Activated CD8-positive, alpha-beta T cell treated with anti-CD3 and anti-CD28 coated beads for 36 hours (primary cell): ENCODE measurements at regions not wholly inside any gene's neighbourhood (a gene's known extent, or its start where the extent isn't known, plus 50 kb on each side); places are given as distances from the start of the nearest gene placed in this dataset.

ENCODE experiments used
- ATAC-seq: fragments of 200-7000 bp; cut with Tn5 transposase; one replicate; pipeline ENCODE4 v1.10.0; 2021; ENCODE audit warnings: mild to moderate bottlenecking, moderate library complexity
- CTCF ChIA-PET: fragments of 350-600 bp; sonication (Branson Sonifier 250); formaldehyde crosslinking; loops from one replicate; lab custom pipeline; 2021; ENCODE audit warnings: antibody characterized with exemption; lab: Charles Lee
- POLR2A ChIA-PET: fragments of 350-600 bp; sonication (Branson Sonifier 250); formaldehyde crosslinking; loops from one replicate; lab custom pipeline; 2021; ENCODE audit warnings: antibody characterized with exemption; lab: Charles Lee
- DNase-seq: peaks from one replicate; pipeline ENCODE4 v3.0.0-alpha.2; 2020
- H3K27ac Mint-ChIP-seq: one replicate; pipeline ENCODE4 v1.8.0; 2021; ENCODE audit warnings: mild to moderate bottlenecking, mixed read lengths
- H3K27me3 Mint-ChIP-seq: one replicate; pipeline ENCODE4 v1.8.0; 2021; ENCODE audit warnings: mixed read lengths
- H3K36me3 Mint-ChIP-seq: one replicate; pipeline ENCODE4 v1.8.0; 2021; ENCODE audit warnings: low read depth, mixed read lengths
- H3K4me1 Mint-ChIP-seq: one replicate; pipeline ENCODE4 v1.8.0; 2021; ENCODE audit warnings: low read depth, mixed read lengths
- H3K4me3 Mint-ChIP-seq: one replicate; pipeline ENCODE4 v1.8.0; 2021; ENCODE audit warnings: mild to moderate bottlenecking, moderate library complexity, mixed read lengths
- H3K9me3 Mint-ChIP-seq: one replicate; pipeline ENCODE4 v1.8.0; 2021; ENCODE audit warnings: mixed read lengths
- intact Hi-C: fragments of 100-400 bp; cut with micrococcal nuclease; formaldehyde crosslinking; loops from one replicate; pipeline ENCODE4 v1.10.0; 2022
- TF ChIP-seq, protein P1 (sequence below): fragments of 200-600 bp; IDR thresholded peaks from one replicate; pipeline ENCODE4 v1.8.0; 2022; ENCODE audit warnings: antibody characterized with exemption, mild to moderate bottlenecking

DNA sequence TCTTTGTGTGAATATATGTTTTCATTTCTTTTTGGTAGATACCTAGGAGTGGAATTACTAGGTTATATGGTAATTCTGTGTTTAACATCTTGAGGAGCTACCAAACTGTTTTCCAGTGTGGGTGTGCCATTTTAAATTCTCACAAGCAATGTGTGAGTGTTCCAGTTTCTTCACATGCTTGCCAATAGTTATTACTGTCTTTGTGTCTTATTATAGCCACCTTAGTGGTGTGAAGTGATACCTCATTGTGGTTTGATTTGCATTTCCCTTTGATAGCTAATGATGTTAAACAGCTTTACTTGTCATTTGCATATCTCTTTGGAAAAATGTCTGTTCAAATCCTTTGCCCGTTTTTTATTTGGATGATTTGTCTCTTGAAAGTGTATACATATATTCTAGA is 513.0 kb downstream of the TMEM38B start:
- no peak for DNase-seq
- Mint-ChIP-seq H3K27me3 (no peaks in the 10 kb centered on the region), H3K27ac (no peak overlapping the region), H3K36me3 (no peaks in the 10 kb centered on the region), H3K4me3 (no peak overlapping the region), H3K9me3 (peaks cover 22% of the 10 kb centered on the region), H3K4me1 (no peaks in the 10 kb centered on the region)
- no peak for ATAC-seq
- ChIA-PET CTCF (no interaction called here), POLR2A (no interaction called here)
- TF ChIP-seq, protein P1, sequence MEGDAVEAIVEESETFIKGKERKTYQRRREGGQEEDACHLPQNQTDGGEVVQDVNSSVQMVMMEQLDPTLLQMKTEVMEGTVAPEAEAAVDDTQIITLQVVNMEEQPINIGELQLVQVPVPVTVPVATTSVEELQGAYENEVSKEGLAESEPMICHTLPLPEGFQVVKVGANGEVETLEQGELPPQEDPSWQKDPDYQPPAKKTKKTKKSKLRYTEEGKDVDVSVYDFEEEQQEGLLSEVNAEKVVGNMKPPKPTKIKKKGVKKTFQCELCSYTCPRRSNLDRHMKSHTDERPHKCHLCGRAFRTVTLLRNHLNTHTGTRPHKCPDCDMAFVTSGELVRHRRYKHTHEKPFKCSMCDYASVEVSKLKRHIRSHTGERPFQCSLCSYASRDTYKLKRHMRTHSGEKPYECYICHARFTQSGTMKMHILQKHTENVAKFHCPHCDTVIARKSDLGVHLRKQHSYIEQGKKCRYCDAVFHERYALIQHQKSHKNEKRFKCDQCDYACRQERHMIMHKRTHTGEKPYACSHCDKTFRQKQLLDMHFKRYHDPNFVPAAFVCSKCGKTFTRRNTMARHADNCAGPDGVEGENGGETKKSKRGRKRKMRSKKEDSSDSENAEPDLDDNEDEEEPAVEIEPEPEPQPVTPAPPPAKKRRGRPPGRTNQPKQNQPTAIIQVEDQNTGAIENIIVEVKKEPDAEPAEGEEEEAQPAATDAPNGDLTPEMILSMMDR, result no peak
- intact Hi-C loops, result no loop called here

DNA sequence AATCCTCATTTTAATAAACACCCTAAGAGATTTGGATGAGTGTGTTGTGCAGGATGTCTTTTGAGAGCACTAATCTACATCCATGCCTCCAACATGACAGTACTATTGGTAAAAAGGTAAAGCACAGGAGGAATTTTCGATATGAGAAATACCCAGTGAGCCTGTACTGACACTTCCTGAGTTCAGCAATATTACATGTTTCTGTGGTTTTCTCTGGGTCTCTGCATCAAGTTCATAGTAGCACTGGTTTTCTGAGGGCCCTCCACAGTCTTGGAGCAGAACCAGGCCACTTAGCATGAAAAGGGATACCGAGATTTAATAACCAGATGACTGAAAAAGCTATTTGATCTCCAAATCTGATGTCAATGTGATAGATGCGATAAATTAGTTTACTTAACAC is 524.1 kb downstream of the TMEM38B start:
- peaks cover 2% of the 10 kb centered on the region for H3K9me3 Mint-ChIP-seq
- no peak overlapping the region for H3K4me3 Mint-ChIP-seq
- ChIA-PET CTCF (no interaction called here), POLR2A (no interaction called here)
- no peak for DNase-seq
- no peak overlapping the region for H3K27ac Mint-ChIP-seq
- H3K27me3 Mint-ChIP-seq, result no peaks in the 10 kb centered on the region
- no peak for ATAC-seq
- no peaks in the 10 kb centered on the region for H3K4me1 Mint-ChIP-seq
- intact Hi-C loops, result no loop called here
- no peaks in the 10 kb centered on the region for H3K36me3 Mint-ChIP-seq
- TF ChIP-seq, protein P1, result no peak

DNA sequence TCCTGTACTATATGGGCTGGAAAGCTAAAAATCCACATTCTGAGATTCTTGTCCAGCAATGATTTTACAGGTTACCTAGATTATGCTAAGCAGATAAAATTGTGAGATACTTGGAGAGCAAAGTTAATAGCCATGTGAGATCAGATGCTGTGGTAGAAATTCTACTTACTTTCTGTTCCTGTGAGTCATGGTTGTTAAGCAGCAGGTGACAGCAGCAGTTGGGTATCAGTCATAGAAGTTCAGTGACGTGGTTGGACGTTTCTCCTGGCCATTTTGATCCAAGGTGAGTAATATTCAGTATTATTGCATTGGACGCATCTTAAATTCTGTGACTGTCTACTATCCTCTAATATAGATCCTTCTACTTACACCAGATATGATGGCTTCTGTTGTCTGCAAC is 524.5 kb downstream of the TMEM38B start:
- Mint-ChIP-seq H3K27ac (no peak overlapping the region), H3K4me3 (no peak overlapping the region), H3K4me1 (no peaks in the 10 kb centered on the region), H3K27me3 (no peaks in the 10 kb centered on the region), H3K36me3 (no peaks in the 10 kb centered on the region), H3K9me3 (peaks cover 2% of the 10 kb centered on the region)
- DNase-seq, result no peak
- POLR2A ChIA-PET, result no interaction called here
- intact Hi-C loops, result no loop called here
- no peak for ATAC-seq
- CTCF ChIA-PET, result no interaction called here
- TF ChIP-seq, protein P1, result no peak

DNA sequence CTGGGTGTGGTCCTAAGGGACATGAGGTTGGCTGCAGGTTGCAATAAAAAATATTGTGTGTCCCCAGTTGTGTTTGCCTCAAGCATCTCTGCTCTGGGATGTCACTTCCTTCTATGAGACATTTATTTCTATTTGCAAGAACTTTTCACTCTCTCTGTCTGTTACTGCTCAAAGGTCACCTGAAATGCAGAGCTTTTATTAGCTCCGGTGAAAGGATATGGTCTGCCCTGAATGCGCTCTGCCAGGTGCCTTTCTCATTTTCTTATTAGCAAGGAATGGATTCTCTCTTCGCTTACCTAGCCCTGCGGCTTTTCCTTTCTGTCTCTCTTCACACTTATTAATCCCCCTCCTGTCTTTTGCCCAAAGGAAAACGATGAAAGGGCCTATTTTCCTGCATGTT is 526.1 kb downstream of the TMEM38B start:
- no peak for DNase-seq
- Mint-ChIP-seq H3K4me1 (no peaks in the 10 kb centered on the region), H3K27ac (no peak overlapping the region), H3K9me3 (peaks cover 5% of the 10 kb centered on the region), H3K36me3 (no peaks in the 10 kb centered on the region), H3K27me3 (no peaks in the 10 kb centered on the region), H3K4me3 (no peak overlapping the region)
- CTCF ChIA-PET, result no interaction called here
- TF ChIP-seq, protein P1, result no peak
- POLR2A ChIA-PET, result no interaction called here
- intact Hi-C loops, result no loop called here
- ATAC-seq, result no peak

DNA sequence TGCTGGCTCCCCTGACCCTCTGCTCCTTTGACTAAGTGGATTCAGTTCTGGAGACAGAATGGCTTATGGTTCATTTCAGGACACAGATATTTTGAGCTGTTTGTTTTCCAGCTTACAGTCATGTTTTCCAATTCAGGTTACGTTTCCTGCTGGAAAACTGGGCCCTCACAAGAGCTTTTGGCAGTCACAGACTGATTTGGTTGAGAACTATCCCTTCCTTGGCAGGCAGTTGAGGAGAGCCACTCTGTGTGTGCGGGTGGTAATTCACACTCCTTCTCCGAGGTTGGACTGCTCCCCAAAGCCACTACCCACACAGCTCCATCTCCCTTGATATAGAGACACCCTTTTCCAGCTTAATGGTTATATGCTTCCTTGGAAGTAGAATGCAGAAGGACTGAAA is 534.5 kb downstream of the TMEM38B start:
- Mint-ChIP-seq H3K9me3 (peaks cover 6% of the 10 kb centered on the region), H3K36me3 (no peaks in the 10 kb centered on the region), H3K4me1 (no peaks in the 10 kb centered on the region), H3K27ac (no peak overlapping the region), H3K27me3 (no peaks in the 10 kb centered on the region), H3K4me3 (no peak overlapping the region)
- CTCF ChIA-PET, result no interaction called here
- intact Hi-C loops, result no loop called here
- POLR2A ChIA-PET, result no interaction called here
- no peak for DNase-seq
- TF ChIP-seq, protein P1, result no peak
- ATAC-seq, result no peak
